Glutamatergic neuron (in vitro differentiated cells): ENCODE measurements at regions not wholly inside any gene's neighbourhood (a gene's known extent, or its start where the extent isn't known, plus 50 kb on each side); places are given as distances from the start of the nearest gene placed in this dataset.

ENCODE experiments used
- DNase-seq: peaks from one replicate; pipeline ENCODE4 v3.0.0; 2022
- H3K27ac Mint-ChIP-seq: one replicate; pipeline ENCODE4 v1.8.0; 2020; ENCODE audit warnings: mild to moderate bottlenecking, mixed read lengths, inconsistent platforms; ENCODE audit not compliant: unreplicated experiment
- H3K27me3 Mint-ChIP-seq: one replicate; pipeline ENCODE4 v1.8.0; 2020; ENCODE audit warnings: mild to moderate bottlenecking, moderate library complexity, mixed read lengths, inconsistent platforms; ENCODE audit not compliant: unreplicated experiment
- H3K36me3 Mint-ChIP-seq: one replicate; pipeline ENCODE4 v1.8.0; 2020; ENCODE audit warnings: mild to moderate bottlenecking, mixed read lengths, inconsistent platforms; ENCODE audit not compliant: unreplicated experiment
- H3K4me1 Mint-ChIP-seq: one replicate; pipeline ENCODE4 v1.8.0; 2020; ENCODE audit warnings: mild to moderate bottlenecking, low read depth, mixed read lengths, inconsistent platforms; ENCODE audit not compliant: unreplicated experiment
- H3K4me3 Mint-ChIP-seq: one replicate; pipeline ENCODE4 v1.8.0; 2020; ENCODE audit warnings: mild to moderate bottlenecking, mixed read lengths, inconsistent platforms; ENCODE audit not compliant: unreplicated experiment
- H3K9me3 Mint-ChIP-seq: one replicate; pipeline ENCODE4 v1.8.0; 2020; ENCODE audit warnings: mild to moderate bottlenecking, moderate library complexity, mixed read lengths, inconsistent platforms; ENCODE audit not compliant: unreplicated experiment
- CTCF ChIP-seq: fragments of 200-600 bp; sonication (generic); IDR thresholded peaks from one replicate; pipeline ENCODE4 v1.5.0; 2021; ENCODE audit not compliant: partially characterized antibody, unreplicated experiment

GRCh38 chr19:56964410-56964920, 123.9 kb upstream of the PEG3 start:
- no peak overlapping the region for H3K27ac Mint-ChIP-seq
- peaks cover 3% of the 10 kb centered on the region for H3K4me1 Mint-ChIP-seq
- TF ChIP-seq CTCF, result no peak
- H3K27me3 Mint-ChIP-seq, result peaks cover 2% of the 10 kb centered on the region
- peak overlapping the region; percentile 16 for H3K4me3 Mint-ChIP-seq
- no peaks in the 10 kb centered on the region for H3K36me3 Mint-ChIP-seq
- H3K9me3 Mint-ChIP-seq, result peaks cover 11% of the 10 kb centered on the region
- DNase-seq, result no peak

GRCh38 chr19:56966225-56966696, 125.7 kb upstream of the PEG3 start:
- no peaks in the 10 kb centered on the region for H3K36me3 Mint-ChIP-seq
- peaks cover 13% of the 10 kb centered on the region for H3K9me3 Mint-ChIP-seq
- no peak for TF ChIP-seq CTCF
- H3K27me3 Mint-ChIP-seq, result peaks cover 2% of the 10 kb centered on the region
- H3K4me3 Mint-ChIP-seq, result no peak overlapping the region
- peaks cover 3% of the 10 kb centered on the region for H3K4me1 Mint-ChIP-seq
- DNase-seq, result peak; percentile 17
- H3K27ac Mint-ChIP-seq, result no peak overlapping the region

- peaks cover 3% of the 10 kb centered on the region for H3K4me1 Mint-ChIP-seq
- no peaks in the 10 kb centered on the region for H3K36me3 Mint-ChIP-seq
- peaks cover 2% of the 10 kb centered on the region for H3K27me3 Mint-ChIP-seq
- DNase-seq, result no peak
- H3K27ac Mint-ChIP-seq, result no peak overlapping the region
- peaks cover 13% of the 10 kb centered on the region for H3K9me3 Mint-ChIP-seq
- TF ChIP-seq CTCF, result no peak
- no peak overlapping the region for H3K4me3 Mint-ChIP-seq
Observed at GRCh38 chr19:56966697-56967299, 126.3 kb upstream of the PEG3 start.

GRCh38 chr19:56969156-56969555, 128.6 kb upstream of the PEG3 start:
- no peak for DNase-seq
- peaks cover 4% of the 10 kb centered on the region for H3K27me3 Mint-ChIP-seq
- H3K4me3 Mint-ChIP-seq, result no peak overlapping the region
- no peak for TF ChIP-seq CTCF
- peaks cover under 1% of the 10 kb centered on the region for H3K36me3 Mint-ChIP-seq
- no peak overlapping the region for H3K27ac Mint-ChIP-seq
- H3K9me3 Mint-ChIP-seq, result peaks cover 15% of the 10 kb centered on the region
- H3K4me1 Mint-ChIP-seq, result peaks cover 9% of the 10 kb centered on the region

DNA sequence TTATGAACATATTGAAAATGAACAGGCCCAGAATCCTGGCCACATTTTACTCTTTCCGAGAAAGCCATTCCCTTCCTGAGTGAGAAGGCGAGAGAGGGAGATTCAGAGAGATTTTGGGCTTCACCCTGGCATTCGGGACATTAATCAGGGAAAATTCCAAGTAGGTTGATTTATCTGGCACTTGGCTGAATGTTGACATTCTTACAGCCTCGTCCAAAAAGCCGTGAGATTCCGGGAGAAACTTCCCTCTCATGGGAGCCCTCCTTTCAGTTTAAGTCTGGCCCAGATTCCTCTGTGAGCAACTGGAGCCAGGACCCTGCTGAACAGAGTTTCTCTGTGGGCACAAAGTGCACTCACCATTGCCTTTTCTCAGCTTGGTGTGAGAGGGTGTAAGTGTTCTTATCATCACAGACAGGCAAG, 129.2 kb upstream of the PEG3 start:
- H3K4me1 Mint-ChIP-seq, result peaks cover 10% of the 10 kb centered on the region
- peaks cover 4% of the 10 kb centered on the region for H3K27me3 Mint-ChIP-seq
- peaks cover 16% of the 10 kb centered on the region for H3K9me3 Mint-ChIP-seq
- peaks cover 6% of the 10 kb centered on the region for H3K36me3 Mint-ChIP-seq
- DNase-seq, result no peak
- no peak overlapping the region for H3K27ac Mint-ChIP-seq
- no peak overlapping the region for H3K4me3 Mint-ChIP-seq
- no peak for TF ChIP-seq CTCF
